ENCODE measurements at regions not wholly inside any gene's neighbourhood (a gene's known extent, or its start where the extent isn't known, plus 50 kb on each side); places are given as distances from the start of the nearest gene placed in this dataset.

GRCh38 chr20:7085467-7085866 is 318.0 kb downstream of the BMP2 start:
- H3K36me3 ChIP-seq (ENCODE audit: control insufficient read depth in 1 of 2, insufficient read depth in 2 of 2, low read length in 2 of 2), result no peaks in the 10 kb centered on the region

GRCh38 chr20:7087803-7088202 is 320.3 kb downstream of the BMP2 start:
- Histone ChIP-seq H3K27me3 (ENCODE audit: low read depth, low read length) (no peaks in the 10 kb centered on the region), H3K4me3 (ENCODE audit: low read depth in 1 of 2, low read length in 2 of 2) (no peak overlapping the region), H3K27ac (ENCODE audit: low read length) (no peak overlapping the region), H3K9me3 (ENCODE audit: control insufficient read depth in 1 of 2, low read length in 2 of 2) (no peaks in the 10 kb centered on the region), H3K4me1 (ENCODE audit: control insufficient read depth in 1 of 2, insufficient read depth in 2 of 2, low read length in 2 of 2) (no peaks in the 10 kb centered on the region), H3K36me3 (ENCODE audit: control insufficient read depth in 1 of 2, insufficient read depth in 2 of 2, low read length in 2 of 2) (no peaks in the 10 kb centered on the region)

More at GRCh38 chr20:7085467-7085866, 318.0 kb downstream of the BMP2 start:
- no peak overlapping the region for H3K4me3 ChIP-seq (ENCODE audit: low read depth in 1 of 2, low read length in 2 of 2)
- no peak overlapping the region for H3K27ac ChIP-seq (ENCODE audit: low read length)
- no peaks in the 10 kb centered on the region for H3K27me3 ChIP-seq (ENCODE audit: low read depth, low read length)
- no peaks in the 10 kb centered on the region for H3K4me1 ChIP-seq (ENCODE audit: control insufficient read depth in 1 of 2, insufficient read depth in 2 of 2, low read length in 2 of 2)
- H3K9me3 ChIP-seq (ENCODE audit: control insufficient read depth in 1 of 2, low read length in 2 of 2), result no peaks in the 10 kb centered on the region

GRCh38 chr20:7090001-7090400 is 322.5 kb downstream of the BMP2 start:
- Histone ChIP-seq H3K4me1 (ENCODE audit: control insufficient read depth in 1 of 2, insufficient read depth in 2 of 2, low read length in 2 of 2) (no peaks in the 10 kb centered on the region), H3K4me3 (ENCODE audit: low read depth in 1 of 2, low read length in 2 of 2) (no peak overlapping the region), H3K36me3 (ENCODE audit: control insufficient read depth in 1 of 2, insufficient read depth in 2 of 2, low read length in 2 of 2) (no peaks in the 10 kb centered on the region), H3K27ac (ENCODE audit: low read length) (no peak overlapping the region), H3K27me3 (ENCODE audit: low read depth, low read length) (no peaks in the 10 kb centered on the region), H3K9me3 (ENCODE audit: control insufficient read depth in 1 of 2, low read length in 2 of 2) (no peaks in the 10 kb centered on the region)

DNA sequence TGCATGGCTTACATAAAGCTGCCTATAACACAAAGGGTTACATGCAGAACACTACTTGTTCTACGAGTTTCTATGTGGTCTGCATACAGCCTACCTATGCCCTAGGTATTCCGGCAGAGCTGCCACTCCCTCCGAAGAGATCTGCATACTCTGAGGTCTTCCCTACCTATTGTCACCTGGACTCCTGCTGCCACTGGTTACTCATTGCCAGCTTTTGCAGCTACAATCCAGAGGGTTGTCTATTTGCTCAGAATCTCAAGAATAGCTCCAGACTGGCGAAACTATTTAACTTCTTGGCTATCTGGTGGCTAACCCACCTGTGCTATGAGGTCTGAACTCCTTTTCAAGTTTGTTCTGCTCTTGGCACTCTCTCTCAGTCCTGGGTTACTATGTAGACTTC is 323.3 kb downstream of the BMP2 start:
- Histone ChIP-seq H3K4me1 (ENCODE audit: control insufficient read depth in 1 of 2, insufficient read depth in 2 of 2, low read length in 2 of 2) (no peaks in the 10 kb centered on the region), H3K9me3 (ENCODE audit: control insufficient read depth in 1 of 2, low read length in 2 of 2) (no peaks in the 10 kb centered on the region), H3K27ac (ENCODE audit: low read length) (no peak overlapping the region), H3K27me3 (ENCODE audit: low read depth, low read length) (no peaks in the 10 kb centered on the region), H3K4me3 (ENCODE audit: low read depth in 1 of 2, low read length in 2 of 2) (no peak overlapping the region), H3K36me3 (ENCODE audit: control insufficient read depth in 1 of 2, insufficient read depth in 2 of 2, low read length in 2 of 2) (no peaks in the 10 kb centered on the region)

GRCh38 chr20:7091655-7092054 is 324.2 kb downstream of the BMP2 start:
- Histone ChIP-seq H3K27me3 (ENCODE audit: low read depth, low read length) (no peaks in the 10 kb centered on the region), H3K36me3 (ENCODE audit: control insufficient read depth in 1 of 2, insufficient read depth in 2 of 2, low read length in 2 of 2) (no peaks in the 10 kb centered on the region), H3K9me3 (ENCODE audit: control insufficient read depth in 1 of 2, low read length in 2 of 2) (no peaks in the 10 kb centered on the region), H3K4me1 (ENCODE audit: control insufficient read depth in 1 of 2, insufficient read depth in 2 of 2, low read length in 2 of 2) (no peaks in the 10 kb centered on the region), H3K27ac (ENCODE audit: low read length) (no peak overlapping the region), H3K4me3 (ENCODE audit: low read depth in 1 of 2, low read length in 2 of 2) (no peak overlapping the region)

GRCh38 chr20:7094438-7094997 is 327.0 kb downstream of the BMP2 start:
- Histone ChIP-seq H3K36me3 (ENCODE audit: control insufficient read depth in 1 of 2, insufficient read depth in 2 of 2, low read length in 2 of 2) (no peaks in the 10 kb centered on the region), H3K27ac (ENCODE audit: low read length) (no peak overlapping the region), H3K27me3 (ENCODE audit: low read depth, low read length) (no peaks in the 10 kb centered on the region), H3K4me3 (ENCODE audit: low read depth in 1 of 2, low read length in 2 of 2) (no peak overlapping the region), H3K9me3 (ENCODE audit: control insufficient read depth in 1 of 2, low read length in 2 of 2) (peaks cover 0 to 4% of the 10 kb centered on the region in 2 donors), H3K4me1 (ENCODE audit: control insufficient read depth in 1 of 2, insufficient read depth in 2 of 2, low read length in 2 of 2) (no peaks in the 10 kb centered on the region)

- H3K27ac ChIP-seq (ENCODE audit: low read length), result no peak overlapping the region
Measured at GRCh38 chr20:7106910-7107309, 339.4 kb downstream of the BMP2 start.

DNA sequence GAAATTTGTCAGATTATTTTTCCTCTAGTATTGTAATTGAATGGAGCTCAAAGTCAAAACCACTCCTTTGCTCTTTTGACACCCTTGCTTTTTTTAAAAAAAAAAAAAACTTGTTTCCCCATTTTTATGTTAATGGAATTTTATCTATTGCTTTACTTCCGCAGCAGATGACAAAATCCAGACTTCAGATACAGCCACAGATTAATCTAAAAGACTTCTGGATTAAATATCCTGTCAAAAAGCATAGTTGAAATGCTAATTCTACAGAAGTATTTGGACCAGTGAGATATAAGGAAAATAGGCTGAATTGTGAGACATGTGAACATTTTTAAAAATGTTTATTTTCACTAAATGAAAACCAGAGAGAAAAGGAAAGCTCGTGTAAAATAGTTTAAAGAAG is 341.4 kb downstream of the BMP2 start:
- Histone ChIP-seq H3K27me3 (ENCODE audit: low read depth, low read length) (no peaks in the 10 kb centered on the region), H3K36me3 (ENCODE audit: control insufficient read depth in 1 of 2, insufficient read depth in 2 of 2, low read length in 2 of 2) (no peaks in the 10 kb centered on the region), H3K4me1 (ENCODE audit: control insufficient read depth in 1 of 2, insufficient read depth in 2 of 2, low read length in 2 of 2) (no peaks in the 10 kb centered on the region), H3K4me3 (ENCODE audit: low read depth in 1 of 2, low read length in 2 of 2) (no peak overlapping the region), H3K9me3 (ENCODE audit: control insufficient read depth in 1 of 2, low read length in 2 of 2) (no peaks in the 10 kb centered on the region), H3K27ac (ENCODE audit: low read length) (no peak overlapping the region)

More at GRCh38 chr20:7106910-7107309, 339.4 kb downstream of the BMP2 start:
- H3K9me3 ChIP-seq (ENCODE audit: control insufficient read depth in 1 of 2, low read length in 2 of 2), result no peaks in the 10 kb centered on the region
- no peaks in the 10 kb centered on the region for H3K36me3 ChIP-seq (ENCODE audit: control insufficient read depth in 1 of 2, insufficient read depth in 2 of 2, low read length in 2 of 2)
- H3K27me3 ChIP-seq (ENCODE audit: low read depth, low read length), result no peaks in the 10 kb centered on the region
- no peaks in the 10 kb centered on the region for H3K4me1 ChIP-seq (ENCODE audit: control insufficient read depth in 1 of 2, insufficient read depth in 2 of 2, low read length in 2 of 2)
- no peak overlapping the region for H3K4me3 ChIP-seq (ENCODE audit: low read depth in 1 of 2, low read length in 2 of 2)

DNA sequence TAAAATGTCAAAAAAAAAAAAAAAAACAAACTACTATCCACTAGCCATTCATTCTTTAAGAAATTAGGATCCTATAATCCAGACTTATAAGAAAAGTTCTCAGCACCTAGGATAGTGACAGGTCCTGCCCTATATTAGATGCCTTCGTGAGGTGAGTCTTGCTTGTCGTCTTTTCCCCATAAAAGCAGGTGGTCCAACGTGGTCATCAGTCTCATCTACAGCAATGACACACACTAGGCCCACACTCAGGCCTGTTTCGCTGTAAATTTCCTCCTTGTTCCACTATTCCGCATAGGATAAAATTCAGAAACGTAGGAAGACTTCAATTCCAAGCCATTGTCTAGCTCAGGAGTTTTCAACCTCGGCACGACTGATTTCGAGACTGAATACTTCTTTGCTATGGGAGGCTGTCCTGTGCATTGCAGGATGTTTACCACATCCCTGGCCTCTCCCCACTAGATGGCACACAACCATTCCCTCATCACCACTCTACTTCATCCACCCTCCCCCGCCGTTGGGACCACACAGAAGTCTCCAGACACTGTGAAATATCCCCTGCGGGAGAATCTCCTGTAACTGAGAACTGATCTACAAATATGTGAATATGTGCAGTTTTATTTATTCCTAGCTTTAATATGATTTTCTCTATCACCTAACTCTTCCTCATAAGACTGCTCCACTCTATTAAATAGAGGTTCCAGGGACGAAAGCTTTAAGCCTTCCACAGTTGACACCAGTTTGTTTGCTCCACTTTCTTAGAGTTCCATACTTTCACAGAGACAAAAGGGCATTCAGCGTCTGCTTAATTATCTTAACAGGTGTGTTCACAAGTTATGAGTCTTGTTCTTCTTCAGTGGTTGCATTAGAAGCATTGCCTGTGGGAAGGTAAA is 346.3 kb downstream of the BMP2 start:
- Histone ChIP-seq H3K4me3 (ENCODE audit: low read depth in 1 of 2, low read length in 2 of 2) (no peak overlapping the region), H3K9me3 (ENCODE audit: control insufficient read depth in 1 of 2, low read length in 2 of 2) (no peaks in the 10 kb centered on the region), H3K4me1 (ENCODE audit: control insufficient read depth in 1 of 2, insufficient read depth in 2 of 2, low read length in 2 of 2) (no peaks in the 10 kb centered on the region), H3K27me3 (ENCODE audit: low read depth, low read length) (no peaks in the 10 kb centered on the region), H3K27ac (ENCODE audit: low read length) (no peak overlapping the region), H3K36me3 (ENCODE audit: control insufficient read depth in 1 of 2, insufficient read depth in 2 of 2, low read length in 2 of 2) (no peaks in the 10 kb centered on the region)

DNA sequence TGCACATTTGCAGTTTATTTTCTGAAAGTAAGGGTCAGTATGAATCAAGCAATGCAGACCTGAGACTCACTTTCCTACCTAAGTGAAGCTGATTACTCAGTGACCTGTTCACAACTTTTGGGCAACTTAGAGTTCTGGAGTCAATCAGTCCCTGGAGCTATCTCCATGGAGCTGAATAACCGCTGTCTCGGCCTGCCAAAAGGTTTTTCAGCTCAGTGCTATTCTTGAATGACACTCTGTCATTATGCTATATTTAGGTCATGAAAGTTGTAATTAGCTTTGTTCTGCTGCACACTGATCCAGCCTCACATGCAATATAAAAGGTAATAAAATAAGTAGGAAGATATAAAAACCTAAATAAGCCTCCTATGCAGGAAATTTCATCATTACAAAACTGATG is 356.0 kb downstream of the BMP2 start:
- H3K27me3 ChIP-seq (ENCODE audit: low read depth, low read length), result no peaks in the 10 kb centered on the region
- H3K36me3 ChIP-seq (ENCODE audit: control insufficient read depth in 1 of 2, insufficient read depth in 2 of 2, low read length in 2 of 2), result no peaks in the 10 kb centered on the region
- H3K4me1 ChIP-seq (ENCODE audit: control insufficient read depth in 1 of 2, insufficient read depth in 2 of 2, low read length in 2 of 2), result no peaks in the 10 kb centered on the region
- H3K9me3 ChIP-seq (ENCODE audit: control insufficient read depth in 1 of 2, low read length in 2 of 2), result no peaks in the 10 kb centered on the region
- H3K4me3 ChIP-seq (ENCODE audit: low read depth in 1 of 2, low read length in 2 of 2), result no peak overlapping the region
- H3K27ac ChIP-seq (ENCODE audit: low read length), result no peak overlapping the region

GRCh38 chr20:7124120-7124519 is 356.6 kb downstream of the BMP2 start:
- Histone ChIP-seq H3K27ac (ENCODE audit: low read length) (no peak overlapping the region), H3K36me3 (ENCODE audit: control insufficient read depth in 1 of 2, insufficient read depth in 2 of 2, low read length in 2 of 2) (no peaks in the 10 kb centered on the region), H3K4me3 (ENCODE audit: low read depth in 1 of 2, low read length in 2 of 2) (no peak overlapping the region), H3K4me1 (ENCODE audit: control insufficient read depth in 1 of 2, insufficient read depth in 2 of 2, low read length in 2 of 2) (no peaks in the 10 kb centered on the region), H3K9me3 (ENCODE audit: control insufficient read depth in 1 of 2, low read length in 2 of 2) (no peaks in the 10 kb centered on the region), H3K27me3 (ENCODE audit: low read depth, low read length) (no peaks in the 10 kb centered on the region)
